Esophagus (tissue), 2 donors: ENCODE measurements at regions not wholly inside any gene's neighbourhood (a gene's known extent, or its start where the extent isn't known, plus 50 kb on each side); places are given as distances from the start of the nearest gene placed in this dataset.
"Not testable (repeated sequence)": the region's sequence is repeated elsewhere in the genome, so short reads cannot be mapped to it uniquely, and the experiment has no call there.

Experiments used
- H3K27ac ChIP-seq, 2 donors: one replicate each; pipeline ENCODE4 v1.5.1; 2013; ENCODE audit warnings: low read depth in 2 of 2, mild to moderate bottlenecking in 2 of 2, inconsistent platforms in 1 of 2, low read length in 1 of 2, moderate library complexity in 1 of 2
- H3K27me3 ChIP-seq, 2 donors: one replicate each; pipeline ENCODE4 v1.6.1; 2013; ENCODE audit warnings: low read length in 2 of 2, control low read depth in 1 of 2, mild to moderate bottlenecking in 1 of 2; ENCODE audit not compliant: insufficient read depth in 2 of 2, control insufficient read depth in 1 of 2
- H3K36me3 ChIP-seq, 2 donors: one replicate each; pipeline ENCODE4 v1.6.1; 2013; ENCODE audit warnings: low read length in 1 of 2; ENCODE audit not compliant: control insufficient read depth in 2 of 2, insufficient read depth in 2 of 2
- H3K4me1 ChIP-seq, 2 donors: one replicate each; pipeline ENCODE4 v1.6.1; 2013; ENCODE audit warnings: low read length in 1 of 2; ENCODE audit not compliant: control insufficient read depth in 2 of 2, insufficient read depth in 2 of 2
- H3K4me3 ChIP-seq, 2 donors: one replicate each; pipeline ENCODE4 v1.5.1; 2013; ENCODE audit warnings: low read length in 2 of 2, mild to moderate bottlenecking in 2 of 2, low read depth in 1 of 2, moderate library complexity in 1 of 2
- H3K9me3 ChIP-seq, 2 donors: one replicate each; pipeline ENCODE4 v1.6.1; 2013; ENCODE audit warnings: mild to moderate bottlenecking in 2 of 2, low read depth in 1 of 2, low read length in 1 of 2, moderate library complexity in 1 of 2; ENCODE audit not compliant: control insufficient read depth in 2 of 2, insufficient read depth in 1 of 2
- WGBS, 2 donors: extraction: QIAGEN DNeasy Blood & Tissue Kit; methylation state at CpG; one replicate each; pipeline ENCODE4 v1.1.7; 2013; 5-methylcytosine and 5-hydroxymethylcytosine counted together
- donor health status: healthy with polysubstance abuse.
- donor health status: Bipolar disorder and iron deficiency.

DNA sequence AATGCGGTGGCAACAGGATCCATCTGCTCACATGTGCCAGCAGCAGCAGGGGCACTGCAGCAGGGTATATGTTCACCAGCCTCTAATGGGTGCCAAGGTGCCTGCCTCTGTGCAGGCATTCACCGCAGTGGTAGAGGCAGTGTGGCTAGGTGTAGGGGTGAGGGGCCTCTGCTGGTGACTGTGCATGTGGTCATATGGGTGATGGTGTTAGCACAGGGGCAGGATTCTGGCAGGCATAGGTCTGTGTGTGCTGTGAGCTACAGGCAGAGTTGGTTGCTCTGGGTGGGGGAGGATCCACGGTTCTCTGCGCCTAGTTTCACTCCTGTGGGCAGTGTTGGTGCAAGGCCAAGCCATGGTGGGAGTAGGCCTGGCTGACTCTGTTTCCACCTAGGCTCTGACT is 566.5 kb upstream of the GNPDA2 start:
- 91 to 92% methylated on average over 4 of the region's 4 CpGs for WGBS, 2 donors
- H3K27ac ChIP-seq: no peak overlapping the region
- H3K4me3 ChIP-seq: no peak overlapping the region
- H3K9me3 ChIP-seq: peaks cover 0 to 4% of the 10 kb centered on the region in 2 donors
- H3K4me1 ChIP-seq: no peaks in the 10 kb centered on the region
- H3K36me3 ChIP-seq: no peaks in the 10 kb centered on the region
- H3K27me3 ChIP-seq: no peaks in the 10 kb centered on the region

DNA sequence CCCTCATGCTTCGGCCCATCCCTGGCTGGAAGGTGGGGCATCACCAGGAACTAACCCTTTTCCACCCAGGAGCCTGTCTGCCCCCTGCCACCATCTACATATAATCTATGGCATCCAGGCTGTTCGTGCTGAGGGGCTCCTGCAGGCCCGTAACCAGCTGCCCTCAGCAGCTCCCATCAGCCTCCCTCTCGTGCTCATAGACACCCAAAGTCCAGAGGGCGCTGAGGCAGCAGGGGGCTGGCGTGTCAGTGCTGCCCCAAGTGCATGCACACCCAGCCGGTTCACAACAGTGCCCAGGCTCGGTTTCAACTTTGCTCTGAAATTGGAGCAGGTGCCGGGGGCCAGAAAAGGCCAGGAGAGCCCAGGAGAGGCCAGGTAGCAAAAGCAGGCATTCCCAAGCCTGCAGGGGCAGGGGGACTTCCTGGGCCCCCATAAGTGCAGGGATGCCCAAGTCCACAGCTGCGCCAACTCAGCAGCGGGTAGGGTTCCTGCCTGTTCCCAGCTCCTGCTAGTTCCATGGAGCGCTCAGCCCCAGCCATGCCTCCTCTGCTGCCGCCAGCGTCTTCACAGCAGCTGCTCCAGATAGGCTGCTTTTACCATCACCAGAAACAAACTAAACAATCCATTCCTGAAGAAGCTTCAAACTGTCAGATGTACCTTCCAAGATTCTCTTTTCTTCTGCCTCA is 558.2 kb upstream of the GNPDA2 start:
- 83 to 84% methylated on average over 14 of the region's 14 CpGs for WGBS, 2 donors
- Histone ChIP-seq H3K9me3 (peaks cover 3 to 15% of the 10 kb centered on the region in 2 donors), H3K4me3 (no peak overlapping the region), H3K27ac (no peak overlapping the region), H3K36me3 (no peaks in the 10 kb centered on the region), H3K4me1 (no peaks in the 10 kb centered on the region), H3K27me3 (no peaks in the 10 kb centered on the region)

DNA sequence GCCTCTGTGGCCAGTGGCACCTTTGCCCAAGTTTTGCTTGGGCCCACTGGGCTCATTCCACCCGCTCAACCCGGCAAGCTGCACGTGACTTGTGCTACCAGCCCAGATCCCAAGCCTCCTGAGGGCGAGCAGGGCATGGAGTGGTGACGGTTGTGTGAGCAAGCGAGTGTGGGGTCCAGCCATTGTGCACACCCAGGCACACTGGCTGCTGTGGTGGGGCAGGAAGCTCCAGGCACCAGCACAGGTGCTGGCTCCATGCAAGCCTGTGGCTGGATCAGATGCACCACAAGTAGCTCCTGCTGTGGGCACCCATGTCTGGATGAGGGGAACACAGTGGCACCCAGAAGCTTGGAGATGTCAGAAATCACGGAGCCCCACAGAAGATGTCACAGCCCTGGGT is 557.0 kb upstream of the GNPDA2 start:
- Histone ChIP-seq H3K27me3 (no peaks in the 10 kb centered on the region), H3K4me1 (no peaks in the 10 kb centered on the region), H3K27ac (no peak overlapping the region), H3K4me3 (no peak overlapping the region), H3K9me3 (peaks cover 3 to 15% of the 10 kb centered on the region in 2 donors), H3K36me3 (no peaks in the 10 kb centered on the region)
- WGBS, 2 donors: 80% methylated on average over 7 of the region's 7 CpGs

DNA sequence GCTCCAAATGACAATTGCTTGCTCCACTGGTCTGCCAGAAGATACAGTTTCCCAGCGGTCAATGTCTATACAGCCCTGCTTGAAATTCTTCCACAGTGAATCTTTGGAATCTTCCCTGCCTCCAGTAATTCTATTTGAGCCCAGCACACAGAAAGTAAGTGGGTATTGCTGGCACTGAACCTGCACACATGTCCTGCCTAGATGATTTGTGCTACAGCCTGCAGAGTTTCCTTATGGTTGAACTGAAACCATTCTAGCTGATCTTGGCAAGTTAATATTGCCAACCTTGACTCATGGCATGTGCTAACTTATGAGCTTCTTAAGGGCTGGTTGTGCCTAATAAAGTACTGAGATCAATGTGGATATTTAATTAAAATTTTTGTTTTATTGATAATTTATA is 553.8 kb upstream of the GNPDA2 start:
- Histone ChIP-seq H3K36me3 (no peaks in the 10 kb centered on the region), H3K4me1 (no peaks in the 10 kb centered on the region), H3K4me3 (no peak overlapping the region), H3K9me3 (peaks cover 3 to 15% of the 10 kb centered on the region in 2 donors), H3K27ac (no peak overlapping the region), H3K27me3 (no peaks in the 10 kb centered on the region)
- WGBS, 2 donors: 81 to 88% methylated on average over 1 of the region's 1 CpG

DNA sequence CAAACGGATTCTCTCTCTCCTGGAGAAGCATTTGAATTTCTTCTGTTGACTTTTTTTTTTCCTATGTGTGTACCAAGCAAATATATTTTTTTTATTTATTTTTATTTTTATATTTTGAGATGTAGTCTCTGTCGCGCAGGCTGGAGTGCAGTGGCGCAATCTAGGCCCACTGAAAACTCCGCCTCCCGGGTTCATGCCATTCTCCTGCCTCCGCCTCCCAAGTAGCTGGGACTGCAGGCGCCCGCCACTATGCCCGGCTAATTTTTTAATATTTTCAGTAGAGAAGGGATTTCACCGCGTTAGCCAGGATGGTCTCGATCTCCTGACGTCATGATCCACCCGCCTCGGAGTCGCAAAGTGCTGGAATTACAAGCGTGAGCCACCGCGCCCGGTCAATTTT is 549.5 kb upstream of the GNPDA2 start:
- 88 to 92% methylated on average over 21 of the region's 21 CpGs for WGBS, 2 donors
- H3K4me1 ChIP-seq: no peaks in the 10 kb centered on the region
- H3K9me3 ChIP-seq: no peaks in the 10 kb centered on the region
- H3K27ac ChIP-seq: no peak overlapping the region
- no peak overlapping the region for H3K4me3 ChIP-seq
- no peaks in the 10 kb centered on the region for H3K36me3 ChIP-seq
- H3K27me3 ChIP-seq: no peaks in the 10 kb centered on the region

DNA sequence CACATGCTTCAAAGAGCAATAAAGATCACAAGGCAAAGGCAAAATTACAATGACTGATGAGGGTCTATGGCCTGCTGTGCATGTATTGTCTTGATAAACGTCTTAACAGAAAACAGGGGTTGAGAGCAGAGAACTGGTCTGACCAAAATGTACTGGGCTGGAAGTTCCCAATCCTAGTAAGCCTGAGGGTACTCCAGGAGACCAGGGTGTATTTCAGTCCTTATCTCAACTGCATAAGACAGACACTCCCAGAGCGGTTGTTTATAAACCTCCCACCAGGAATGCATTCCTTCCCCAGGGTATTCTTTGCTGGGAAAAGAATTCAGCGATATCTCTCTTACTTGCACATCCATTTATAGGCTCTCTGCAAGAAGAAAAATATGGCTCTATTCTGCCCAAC is 521.8 kb upstream of the GNPDA2 start:
- WGBS, 2 donors: 74 to 80% methylated on average over 3 of the region's 3 CpGs
- not testable (repeated sequence) for H3K4me3 ChIP-seq, H3K27ac ChIP-seq, H3K27me3 ChIP-seq, H3K4me1 ChIP-seq, H3K36me3 ChIP-seq, H3K9me3 ChIP-seq

DNA sequence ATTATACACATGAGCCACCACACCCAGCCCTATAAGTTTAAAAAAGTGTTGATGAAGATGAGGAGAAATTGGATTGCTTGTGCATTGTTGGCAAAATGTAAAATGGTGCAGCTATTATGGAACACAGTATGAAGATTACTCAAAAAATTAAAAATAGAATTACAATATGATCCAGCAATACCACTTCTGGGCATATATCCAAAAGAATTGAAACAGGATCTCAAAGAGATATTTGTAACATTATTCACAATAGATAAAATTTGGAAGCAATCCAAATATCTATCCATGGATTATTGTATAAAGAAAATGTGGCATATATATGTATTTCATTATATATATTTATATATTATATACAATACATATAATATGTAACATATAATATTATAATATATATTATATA is 515.6 kb upstream of the GNPDA2 start:
- no peaks in the 10 kb centered on the region for H3K4me1 ChIP-seq
- no peak overlapping the region for H3K4me3 ChIP-seq

DNA sequence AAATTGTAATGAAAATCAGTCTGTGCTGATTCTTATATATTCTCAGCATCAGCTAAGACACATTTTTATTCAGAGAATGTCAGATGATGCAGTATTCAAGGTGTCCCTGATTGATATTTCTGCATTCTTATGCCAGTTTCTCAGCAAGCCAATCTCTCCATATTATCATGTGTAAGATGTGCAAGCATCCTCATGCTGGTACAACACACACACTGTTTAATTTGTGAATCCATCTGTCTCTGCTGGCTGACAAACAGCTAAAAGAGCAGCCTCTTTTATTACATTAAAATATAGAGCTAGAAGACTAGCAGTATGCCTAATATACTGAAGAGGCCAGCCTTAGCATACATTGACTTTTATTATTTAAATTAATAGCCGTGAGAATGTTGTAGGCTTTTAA is 502.9 kb upstream of the GNPDA2 start:
- no peaks in the 10 kb centered on the region for H3K27me3 ChIP-seq
- no peaks in the 10 kb centered on the region for H3K36me3 ChIP-seq
- 80 to 84% methylated on average over 1 of the region's 1 CpG for WGBS, 2 donors
- H3K9me3 ChIP-seq: no peaks in the 10 kb centered on the region
- H3K4me3 ChIP-seq: no peak overlapping the region
- H3K27ac ChIP-seq: no peak overlapping the region
- H3K4me1 ChIP-seq: no peaks in the 10 kb centered on the region

More for the DNA sequence above, 515.6 kb upstream of the GNPDA2 start:
- H3K36me3 ChIP-seq: no peaks in the 10 kb centered on the region
- H3K27me3 ChIP-seq: no peaks in the 10 kb centered on the region
- peaks cover 0 to 3% of the 10 kb centered on the region in 2 donors for H3K9me3 ChIP-seq
- no peak overlapping the region for H3K27ac ChIP-seq

DNA sequence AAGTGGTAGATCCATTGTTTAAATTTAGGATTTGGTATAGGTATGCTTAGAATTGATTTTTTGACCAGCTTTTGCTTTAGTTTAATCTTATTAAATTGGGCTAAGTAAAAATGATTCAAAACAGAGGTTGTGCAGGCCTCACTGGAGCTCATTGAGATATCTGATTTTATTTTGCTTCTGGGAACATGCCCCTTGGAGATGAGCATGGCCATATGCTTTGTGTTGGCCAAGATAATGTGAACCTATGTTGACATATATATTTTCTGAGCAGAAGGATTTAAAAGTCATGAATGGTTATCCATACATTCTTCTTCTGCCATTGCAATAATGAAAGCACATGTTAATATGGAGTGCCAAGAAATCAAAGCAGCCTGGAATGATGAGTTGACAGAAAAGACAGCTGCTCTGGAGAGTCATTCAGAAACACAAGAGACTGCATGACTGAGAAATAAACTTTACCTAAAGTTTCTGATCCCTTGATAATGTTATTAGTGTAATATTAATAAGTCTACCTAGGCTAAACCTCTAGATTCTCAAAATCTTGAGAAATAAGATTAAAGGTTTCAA is 489.7 kb upstream of the GNPDA2 start:
- H3K27ac ChIP-seq: no peak overlapping the region
- no peaks in the 10 kb centered on the region for H3K9me3 ChIP-seq
- no peaks in the 10 kb centered on the region for H3K36me3 ChIP-seq

DNA sequence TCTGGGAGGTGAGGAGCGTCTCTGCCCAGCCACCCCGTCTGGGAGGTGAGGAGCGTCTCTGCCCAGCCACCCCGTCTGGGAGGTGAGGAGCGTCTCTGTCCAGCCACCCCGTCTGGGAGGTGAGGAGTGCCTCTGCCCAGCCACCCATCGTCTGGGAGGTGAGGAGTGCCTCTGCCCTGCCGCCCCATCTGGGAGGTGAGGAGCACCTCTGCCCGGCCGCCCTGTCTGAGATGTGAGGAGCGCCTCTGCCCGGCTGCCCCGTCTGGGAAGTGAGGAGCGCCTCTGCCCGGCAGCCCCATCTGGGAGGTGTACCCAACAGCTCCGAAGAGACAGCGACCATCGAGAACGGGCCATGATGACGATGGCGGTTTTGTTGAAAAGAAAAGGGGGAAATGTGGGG is 482.1 kb upstream of the GNPDA2 start:
- not testable (repeated sequence) for H3K27ac ChIP-seq, H3K4me1 ChIP-seq, H3K36me3 ChIP-seq, H3K4me3 ChIP-seq, H3K27me3 ChIP-seq, H3K9me3 ChIP-seq
- WGBS, 2 donors: 94 to 98% methylated on average over 18 to 21 of the region's 21 CpGs

More for the DNA sequence above, 489.7 kb upstream of the GNPDA2 start:
- H3K4me1 ChIP-seq: no peaks in the 10 kb centered on the region
- no peaks in the 10 kb centered on the region for H3K27me3 ChIP-seq
- H3K4me3 ChIP-seq: no peak overlapping the region
